Panc1 (cell line): ENCODE measurements at regions not wholly inside any gene's neighbourhood (a gene's known extent, or its start where the extent isn't known, plus 50 kb on each side); places are given as distances from the start of the nearest gene placed in this dataset.

Experiments
- ATAC-seq: fragments of 200-7000 bp; cut with Tn5 transposase; 2 replicates; pipeline ENCODE4 v1.9.1; 2020; ENCODE audit warnings: mild to moderate bottlenecking, moderate library complexity
- BruUV-seq: library from RNA; stranded (reverse); fragments of 400-500 nt; replicated peaks from 2 replicates; lab custom pipeline; 2021; lab: Mats Ljungman, UMichigan
- CTCF ChIA-PET: fragments of 300-600 bp; sonication (Branson Sonifier 250); formaldehyde crosslinking; loops from one replicate; lab custom pipeline; 2022; ENCODE audit warnings: antibody characterized with exemption; lab: Charles Lee
- POLR2A ChIA-PET: fragments of 300-600 bp; sonication (Branson Sonifier 250); formaldehyde crosslinking; loops from one replicate; lab custom pipeline; 2022; ENCODE audit warnings: antibody characterized with exemption; lab: Charles Lee
- DNase-seq: peaks from one replicate; pipeline ENCODE4 v3.0.0-alpha.2; 2010; ENCODE audit warnings: low read depth, low spot score
- H3K27ac ChIP-seq: 2 replicates; pipeline ENCODE4 v1.5.1; 2011; ENCODE audit warnings: mild to moderate bottlenecking, low read length, inconsistent platforms
- H3K27me3 ChIP-seq: fragments of 200-500 bp; sonication (Bioruptor generic); 2 replicates; pipeline ENCODE4 v1.6.0; 2014; ENCODE audit warnings: low read length, inconsistent platforms; ENCODE audit not compliant: control insufficient read depth, insufficient read depth
- H3K36me3 ChIP-seq: fragments of 200-500 bp; sonication (Bioruptor generic); 2 replicates; pipeline ENCODE4 v1.5.1; 2014; ENCODE audit warnings: inconsistent platforms, mild to moderate bottlenecking, low read length, moderate library complexity; ENCODE audit not compliant: control insufficient read depth, insufficient read depth
- H3K4me1 ChIP-seq: 2 replicates; pipeline ENCODE4 v1.5.1; 2011; ENCODE audit warnings: inconsistent platforms, mild to moderate bottlenecking, low read length, moderate library complexity; ENCODE audit not compliant: control insufficient read depth, insufficient read depth
- H3K4me3 ChIP-seq, 2 experiments: 2 replicates each; pipeline ENCODE4 v1.5.1; 2011 to 2012; ENCODE audit warnings: low read depth in 2 of 2, low read length in 2 of 2, mild to moderate bottlenecking in 2 of 2, inconsistent platforms in 1 of 2, moderate library complexity in 1 of 2
- H3K9me3 ChIP-seq: fragments of 200-500 bp; sonication (Bioruptor generic); 2 replicates; pipeline ENCODE4 v1.5.1; 2014; ENCODE audit warnings: low read depth, mild to moderate bottlenecking, inconsistent platforms, low read length, moderate library complexity; ENCODE audit not compliant: control insufficient read depth, insufficient read depth
- POLR2AphosphoS5 ChIP-seq: IDR thresholded peaks from 2 replicates; pipeline ENCODE4 v1.6.1; 2012; ENCODE audit warnings: mild to moderate bottlenecking, low read depth, low read length, moderate library complexity
- SIN3A ChIP-seq: IDR thresholded peaks from 2 replicates; pipeline ENCODE4 v1.6.1; 2012; ENCODE audit warnings: low read depth, mild to moderate bottlenecking, low read length, moderate library complexity, borderline replicate concordance; ENCODE audit not compliant: insufficient read depth
- TCF7L2 ChIP-seq: IDR thresholded peaks from 2 replicates; pipeline ENCODE4 v1.6.1; 2011; ENCODE audit warnings: mild to moderate bottlenecking, low read depth, low read length, inconsistent platforms
- in situ Hi-C: cut with HindIII; loops from 2 replicates; pipeline ENCODE4 v1.10.0; 2016; ENCODE audit warnings: low sequenced_read_pairs, low pct_unique_long_range_greater_than_20kb
- intact Hi-C: fragments of 100-400 bp; cut with micrococcal nuclease; formaldehyde crosslinking; loops from one replicate; pipeline ENCODE4 v1.10.0; 2022; ENCODE audit not compliant: unreplicated experiment
- TF ChIP-seq, protein P1 (sequence below): fragments of 450-650 bp; IDR thresholded peaks from 2 replicates; pipeline ENCODE4 v1.5.1; 2017; ENCODE audit warnings: mild to moderate bottlenecking
- TF ChIP-seq, protein P2 (sequence below), 2 experiments: IDR thresholded peaks; 2 replicates each; pipeline ENCODE4 v1.6.1; 2011 to 2012; ENCODE audit warnings: low read depth in 2 of 2, control low read depth in 1 of 2, low read length in 1 of 2, mild to moderate bottlenecking in 1 of 2, moderate library complexity in 1 of 2; ENCODE audit not compliant: insufficient read depth in 1 of 2

DNA sequence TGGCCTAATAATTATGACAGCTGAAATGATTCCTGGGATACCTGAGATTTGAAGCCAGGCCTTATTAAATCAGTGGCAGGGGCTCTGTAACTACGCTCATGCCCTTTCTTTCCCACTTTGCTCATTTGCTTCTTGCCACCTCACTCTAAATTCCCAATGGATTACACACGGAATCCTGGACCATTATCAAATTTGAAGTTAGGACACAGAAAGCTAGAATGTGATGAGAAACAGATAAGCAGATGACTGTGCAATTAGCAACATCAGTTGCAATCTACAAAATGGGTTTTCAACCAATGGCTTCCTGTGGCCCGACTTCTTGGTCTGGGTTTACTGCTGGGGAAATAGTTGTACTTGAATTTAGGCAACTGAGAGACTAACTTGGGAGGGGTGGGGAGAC, 374.3 kb downstream of the INHBA start:
- in situ Hi-C loops, result no loop called here
- BruUV-seq, result no TSS peak
- CTCF ChIA-PET, result no interaction called here

DNA sequence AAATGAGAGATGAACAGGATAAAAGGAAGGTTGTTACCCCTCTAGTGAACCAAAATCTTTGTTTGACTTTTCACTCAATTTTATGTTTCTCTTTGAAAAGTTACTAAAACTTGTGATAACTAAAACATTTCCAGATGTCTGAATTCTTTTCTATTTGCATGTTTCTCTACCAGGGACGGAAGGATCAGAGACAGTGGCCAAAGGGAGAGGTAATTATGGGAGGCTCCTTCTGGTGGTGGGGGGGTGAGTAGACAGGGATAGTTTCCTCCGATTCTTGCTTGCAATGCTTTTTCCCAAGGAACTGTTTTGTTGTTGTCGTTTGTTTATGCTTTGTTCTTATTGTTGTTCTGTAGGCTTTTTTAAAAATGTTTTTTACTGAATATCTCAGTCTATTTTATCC, 374.8 kb downstream of the INHBA start:
- no peaks in the 10 kb centered on the region for H3K36me3 ChIP-seq
- intact Hi-C loops, result no loop called here
- no peaks in the 10 kb centered on the region for H3K9me3 ChIP-seq
- no peaks in the 10 kb centered on the region for H3K27me3 ChIP-seq
- H3K27ac ChIP-seq, result no peak overlapping the region
- TF ChIP-seq TCF7L2 (no peak), POLR2AphosphoS5 (no peak), SIN3A (no peak)
- TF ChIP-seq, protein P1, sequence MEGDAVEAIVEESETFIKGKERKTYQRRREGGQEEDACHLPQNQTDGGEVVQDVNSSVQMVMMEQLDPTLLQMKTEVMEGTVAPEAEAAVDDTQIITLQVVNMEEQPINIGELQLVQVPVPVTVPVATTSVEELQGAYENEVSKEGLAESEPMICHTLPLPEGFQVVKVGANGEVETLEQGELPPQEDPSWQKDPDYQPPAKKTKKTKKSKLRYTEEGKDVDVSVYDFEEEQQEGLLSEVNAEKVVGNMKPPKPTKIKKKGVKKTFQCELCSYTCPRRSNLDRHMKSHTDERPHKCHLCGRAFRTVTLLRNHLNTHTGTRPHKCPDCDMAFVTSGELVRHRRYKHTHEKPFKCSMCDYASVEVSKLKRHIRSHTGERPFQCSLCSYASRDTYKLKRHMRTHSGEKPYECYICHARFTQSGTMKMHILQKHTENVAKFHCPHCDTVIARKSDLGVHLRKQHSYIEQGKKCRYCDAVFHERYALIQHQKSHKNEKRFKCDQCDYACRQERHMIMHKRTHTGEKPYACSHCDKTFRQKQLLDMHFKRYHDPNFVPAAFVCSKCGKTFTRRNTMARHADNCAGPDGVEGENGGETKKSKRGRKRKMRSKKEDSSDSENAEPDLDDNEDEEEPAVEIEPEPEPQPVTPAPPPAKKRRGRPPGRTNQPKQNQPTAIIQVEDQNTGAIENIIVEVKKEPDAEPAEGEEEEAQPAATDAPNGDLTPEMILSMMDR, result no peak
- TF ChIP-seq, protein P2, sequence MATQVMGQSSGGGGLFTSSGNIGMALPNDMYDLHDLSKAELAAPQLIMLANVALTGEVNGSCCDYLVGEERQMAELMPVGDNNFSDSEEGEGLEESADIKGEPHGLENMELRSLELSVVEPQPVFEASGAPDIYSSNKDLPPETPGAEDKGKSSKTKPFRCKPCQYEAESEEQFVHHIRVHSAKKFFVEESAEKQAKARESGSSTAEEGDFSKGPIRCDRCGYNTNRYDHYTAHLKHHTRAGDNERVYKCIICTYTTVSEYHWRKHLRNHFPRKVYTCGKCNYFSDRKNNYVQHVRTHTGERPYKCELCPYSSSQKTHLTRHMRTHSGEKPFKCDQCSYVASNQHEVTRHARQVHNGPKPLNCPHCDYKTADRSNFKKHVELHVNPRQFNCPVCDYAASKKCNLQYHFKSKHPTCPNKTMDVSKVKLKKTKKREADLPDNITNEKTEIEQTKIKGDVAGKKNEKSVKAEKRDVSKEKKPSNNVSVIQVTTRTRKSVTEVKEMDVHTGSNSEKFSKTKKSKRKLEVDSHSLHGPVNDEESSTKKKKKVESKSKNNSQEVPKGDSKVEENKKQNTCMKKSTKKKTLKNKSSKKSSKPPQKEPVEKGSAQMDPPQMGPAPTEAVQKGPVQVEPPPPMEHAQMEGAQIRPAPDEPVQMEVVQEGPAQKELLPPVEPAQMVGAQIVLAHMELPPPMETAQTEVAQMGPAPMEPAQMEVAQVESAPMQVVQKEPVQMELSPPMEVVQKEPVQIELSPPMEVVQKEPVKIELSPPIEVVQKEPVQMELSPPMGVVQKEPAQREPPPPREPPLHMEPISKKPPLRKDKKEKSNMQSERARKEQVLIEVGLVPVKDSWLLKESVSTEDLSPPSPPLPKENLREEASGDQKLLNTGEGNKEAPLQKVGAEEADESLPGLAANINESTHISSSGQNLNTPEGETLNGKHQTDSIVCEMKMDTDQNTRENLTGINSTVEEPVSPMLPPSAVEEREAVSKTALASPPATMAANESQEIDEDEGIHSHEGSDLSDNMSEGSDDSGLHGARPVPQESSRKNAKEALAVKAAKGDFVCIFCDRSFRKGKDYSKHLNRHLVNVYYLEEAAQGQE (IDR thresholded peaks at IDR 0.05; ENCODE audit: insufficient read depth in 1 of 2, low read depth in 2 of 2, low read length in 1 of 2), result no peak
- DNase-seq (no peak), ATAC-seq (no peak)
- POLR2A ChIA-PET, result no interaction called here
- peaks cover 4% of the 10 kb centered on the region for H3K4me1 ChIP-seq
- in situ Hi-C loops, result no loop called here
- H3K4me3 ChIP-seq, result no peak overlapping the region
- BruUV-seq, result no TSS peak
- CTCF ChIA-PET, result no interaction called here

More for the DNA sequence above, 374.3 kb downstream of the INHBA start:
- Histone ChIP-seq H3K4me1 (peaks cover under 1% of the 10 kb centered on the region; the same call in 1 of the 2 replicates), H3K27ac (no peak overlapping the region), H3K4me3 (no peak overlapping the region), H3K9me3 (no peaks in the 10 kb centered on the region), H3K36me3 (no peaks in the 10 kb centered on the region), H3K27me3 (no peaks in the 10 kb centered on the region)
- TF ChIP-seq, protein P1, result no peak
- TF ChIP-seq SIN3A (no peak), TCF7L2 (no peak), POLR2AphosphoS5 (no peak)
- TF ChIP-seq, protein P2 (IDR thresholded peaks at IDR 0.05; ENCODE audit: insufficient read depth in 1 of 2, low read depth in 2 of 2, low read length in 1 of 2), result no peak
- POLR2A ChIA-PET, result interaction anchor here (0.6 kb wide), 1 partner anchor 102 kb away, joined by 4 read pairs; no protein-coding TSS in a partner anchor
- ATAC-seq (no peak), DNase-seq (no peak)
- intact Hi-C loops, result no loop called here
